IMR-90 (cell line): ENCODE measurements at regions not wholly inside any gene's neighbourhood (a gene's known extent, or its start where the extent isn't known, plus 50 kb on each side); places are given as distances from the start of the nearest gene placed in this dataset.

ENCODE experiments used
- ATAC-seq: fragments of 200-7000 bp; cut with Tn5 transposase; 2 replicates; pipeline ENCODE4 v1.9.1; 2020; ENCODE audit warnings: low read depth, mild to moderate bottlenecking, moderate library complexity
- BruUV-seq: library from RNA; stranded (reverse); fragments of 400-500 nt; replicated peaks from 2 replicates; lab custom pipeline; 2021; lab: Mats Ljungman, UMichigan
- CTCF ChIA-PET: fragments of 300-600 bp; formaldehyde crosslinking; extraction: SDS; loops from one replicate; lab custom pipeline; 2021; ENCODE audit warnings: antibody characterized with exemption; lab: Yijun Ruan, JAX
- POLR2A ChIA-PET: fragments of 300-600 bp; sonication (Branson Sonifier 250); formaldehyde crosslinking; loops from one replicate; lab custom pipeline; 2022; ENCODE audit warnings: antibody characterized with exemption; ENCODE audit not compliant: unreplicated experiment; lab: Charles Lee
- DNase-seq: peaks from one replicate; pipeline ENCODE4 v3.0.0; 2013
- H2AFZ ChIP-seq: replicated peaks from 2 replicates; pipeline ENCODE3; 2013; ENCODE audit warnings: low read length, mild to moderate bottlenecking; ENCODE audit not compliant: poor library complexity
- H2AK5ac ChIP-seq: 2 replicates; pipeline ENCODE4 v1.6.1; 2013; ENCODE audit warnings: low read depth, low read length, inconsistent platforms
- H2AK9ac ChIP-seq: replicated peaks from 2 replicates; pipeline ENCODE3; 2013; ENCODE audit warnings: mild to moderate bottlenecking, low read depth, low read length, moderate library complexity; ENCODE audit not compliant: poor library complexity
- H2BK120ac ChIP-seq: 2 replicates; pipeline ENCODE4 v1.6.1; 2013; ENCODE audit warnings: low read depth, low read length, inconsistent platforms
- H2BK15ac ChIP-seq: 3 replicates; pipeline ENCODE4 v1.6.1; 2013; ENCODE audit warnings: low read depth, low read length, inconsistent platforms
- H2BK20ac ChIP-seq: 2 replicates; pipeline ENCODE4 v1.6.1; 2013; ENCODE audit warnings: low read depth, mild to moderate bottlenecking, inconsistent platforms, low read length, moderate library complexity
- H2BK5ac ChIP-seq: 2 replicates; pipeline ENCODE4 v1.6.1; 2013; ENCODE audit warnings: mild to moderate bottlenecking, low read depth, low read length, inconsistent platforms; ENCODE audit not compliant: poor library complexity, severe bottlenecking
- H3K14ac ChIP-seq: replicated peaks from 2 replicates; pipeline ENCODE4 v1.6.1; 2013; ENCODE audit warnings: low read depth, low read length, inconsistent platforms
- H3K18ac ChIP-seq: 2 replicates; pipeline ENCODE4 v1.6.1; 2013; ENCODE audit warnings: low read depth, low read length, control low read depth
- H3K23ac ChIP-seq: 2 replicates; pipeline ENCODE4 v1.6.1; 2013; ENCODE audit warnings: low read depth, low read length, inconsistent platforms
- H3K27ac ChIP-seq: 2 replicates; pipeline ENCODE4 v1.5.1; 2013; ENCODE audit warnings: mild to moderate bottlenecking, control low read depth, low read length; ENCODE audit not compliant: insufficient read depth
- H3K27me3 ChIP-seq: 2 replicates; pipeline ENCODE4 v1.6.1; 2013; ENCODE audit warnings: low read length; ENCODE audit not compliant: control insufficient read depth, insufficient read depth
- H3K36me3 ChIP-seq: 2 replicates; pipeline ENCODE4 v1.6.1; 2013; ENCODE audit warnings: low read length, mixed read lengths; ENCODE audit not compliant: control insufficient read depth, insufficient read depth
- H3K4ac ChIP-seq: 2 replicates; pipeline ENCODE4 v1.6.1; 2013; ENCODE audit warnings: low read depth, low read length, inconsistent platforms
- H3K4me1 ChIP-seq: 2 replicates; pipeline ENCODE4 v1.6.1; 2013; ENCODE audit warnings: low read length, mixed read lengths; ENCODE audit not compliant: control insufficient read depth, insufficient read depth
- H3K4me2 ChIP-seq: 2 replicates; pipeline ENCODE4 v1.6.1; 2013; ENCODE audit warnings: low read depth, mild to moderate bottlenecking, control low read depth, low read length, moderate library complexity
- H3K4me3 ChIP-seq: 2 replicates; pipeline ENCODE4 v1.5.1; 2013; ENCODE audit warnings: low read depth, mild to moderate bottlenecking, control low read depth, low read length, moderate library complexity; ENCODE audit not compliant: insufficient read depth
- H3K56ac ChIP-seq: 2 replicates; pipeline ENCODE4 v1.6.1; 2013; ENCODE audit warnings: low read length, inconsistent platforms; ENCODE audit not compliant: insufficient read depth; ENCODE audit errors: extremely low read depth
- H3K79me1 ChIP-seq, 2 experiments: 2 replicates each; pipeline ENCODE4 v1.6.1; 2013; ENCODE audit warnings: low read length in 2 of 2, inconsistent platforms in 1 of 2, low read depth in 1 of 2
- H3K9ac ChIP-seq: 2 replicates; pipeline ENCODE4 v1.6.1; 2013; ENCODE audit warnings: low read depth, low read length, control low read depth
- H3K9me1 ChIP-seq: 2 replicates; pipeline ENCODE4 v1.6.1; 2013; ENCODE audit warnings: low read length, inconsistent platforms; ENCODE audit not compliant: insufficient read depth
- H3K9me3 ChIP-seq: 2 replicates; pipeline ENCODE4 v1.6.1; 2013; ENCODE audit warnings: low read length; ENCODE audit not compliant: control insufficient read depth, insufficient read depth
- H4K20me1 ChIP-seq: 2 replicates; pipeline ENCODE4 v1.6.1; 2013; ENCODE audit warnings: low read length, inconsistent platforms; ENCODE audit not compliant: insufficient read depth
- H4K5ac ChIP-seq: 2 replicates; pipeline ENCODE4 v1.6.1; 2013; ENCODE audit warnings: mild to moderate bottlenecking, low read depth, low read length, control low read depth
- H4K8ac ChIP-seq, 2 experiments: 2 replicates each; pipeline ENCODE4 v1.6.1; 2013; ENCODE audit warnings: low read depth in 2 of 2, low read length in 2 of 2, control low read depth in 1 of 2, inconsistent platforms in 1 of 2
- H4K91ac ChIP-seq: 2 replicates; pipeline ENCODE4 v1.6.1; 2013; ENCODE audit warnings: low read depth, low read length, inconsistent platforms; ENCODE audit not compliant: insufficient read depth
- CEBPB ChIP-seq: IDR thresholded peaks from 2 replicates; pipeline ENCODE4 v1.6.1; 2012; ENCODE audit warnings: low read depth, low read length, improper control_type of control experiment
- CHD1 ChIP-seq: IDR thresholded peaks from 2 replicates; pipeline ENCODE4 v1.6.1; 2012; ENCODE audit warnings: low read depth, low read length, improper control_type of control experiment
- MAZ ChIP-seq: IDR thresholded peaks from 2 replicates; pipeline ENCODE4 v1.6.1; 2012; ENCODE audit warnings: low read depth, mild to moderate bottlenecking, low read length, improper control_type of control experiment, moderate library complexity, borderline replicate concordance
- MXI1 ChIP-seq: IDR thresholded peaks from 2 replicates; pipeline ENCODE4 v1.6.1; 2012; ENCODE audit warnings: low read depth, mild to moderate bottlenecking, low read length, moderate library complexity, borderline replicate concordance
- NFE2L2 ChIP-seq: fragments of 150-350 bp; IDR thresholded peaks from 2 replicates; pipeline ENCODE4 v1.6.1; 2016; ENCODE audit warnings: low read depth, mild to moderate bottlenecking, low read length
- POLR2A ChIP-seq: IDR thresholded peaks from 2 replicates; pipeline ENCODE4 v1.6.1; 2012; ENCODE audit warnings: mild to moderate bottlenecking, low read depth, low read length
- RAD21 ChIP-seq: IDR thresholded peaks from 2 replicates; pipeline ENCODE4 v1.6.1; 2012; ENCODE audit warnings: low read length, improper control_type of control experiment
- RCOR1 ChIP-seq: IDR thresholded peaks from 2 replicates; pipeline ENCODE4 v1.6.1; 2012; ENCODE audit warnings: mild to moderate bottlenecking, low read length, improper control_type of control experiment; ENCODE audit not compliant: insufficient replicate concordance
- WGBS, 2 experiments: methylation state at CpG; one replicate each; pipeline versions ENCODE4 v1.1.5 to v1.1.7; 2013; ENCODE audit warnings: missing lambda C conversion rate in 2 of 2; ENCODE audit not compliant: insufficient read length in 1 of 2; ENCODE audit errors: extremely low coverage in 2 of 2; 5-methylcytosine and 5-hydroxymethylcytosine counted together
- dilution Hi-C: fragments of 300-500 bp; cut with HindIII; formaldehyde crosslinking; loops from one replicate; pipeline ENCODE4 v1.14.3; 2018; ENCODE audit warnings: low sequenced_read_pairs; ENCODE audit not compliant: unreplicated experiment
- in situ Hi-C: fragments of 300-500 bp; cut with MboI; formaldehyde crosslinking; loops from 3 replicates; pipeline ENCODE4 v1.14.3; 2019; ENCODE audit warnings: low sequenced_read_pairs, inconsistent platforms, mixed read lengths
- intact Hi-C: fragments of 100-400 bp; cut with micrococcal nuclease; formaldehyde crosslinking; loops from 2 replicates; pipeline ENCODE4 v1.10.0; 2022
- TF ChIP-seq, protein P1 (sequence below): fragments of 150-350 bp; IDR thresholded peaks from 2 replicates; pipeline ENCODE4 v1.6.1; 2016; ENCODE audit warnings: low read depth, mild to moderate bottlenecking, low read length, moderate library complexity, borderline replicate concordance
- TF ChIP-seq, protein P2 (sequence below): conservative IDR thresholded peaks from 2 replicates; pipeline ENCODE4 v1.5.1; 2012; ENCODE audit warnings: mild to moderate bottlenecking, low read depth, low read length, improper control_type of control experiment
- TF ChIP-seq, protein P3 (sequence below): fragments of 150-350 bp; IDR thresholded peaks from 2 replicates; pipeline ENCODE4 v1.6.1; 2017; ENCODE audit warnings: mild to moderate bottlenecking, antibody characterized with exemption, low read length, low read depth

DNA sequence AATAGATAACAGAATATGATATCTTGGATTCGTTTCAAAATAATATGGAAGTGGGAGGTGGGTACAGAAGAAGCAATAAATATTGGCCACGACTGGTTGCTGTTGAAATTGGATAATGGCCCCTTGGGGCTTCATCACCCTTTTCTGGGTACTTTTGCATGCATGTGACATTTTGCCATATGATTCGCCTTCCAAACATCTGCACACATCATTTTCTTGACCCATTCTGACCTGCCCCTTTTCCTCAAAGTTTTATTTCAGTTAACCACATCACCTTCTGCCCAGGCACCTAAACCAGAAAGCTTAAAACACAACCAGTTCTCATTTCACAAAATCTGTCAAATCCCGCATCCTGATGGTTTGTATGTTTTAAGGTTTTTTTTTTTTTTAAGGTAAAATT, 116.7 kb upstream of the AGAP1 start:
- Histone ChIP-seq H4K8ac (no peak overlapping the region), H3K79me1 (no peaks in the 10 kb centered on the region), H3K27me3 (peaks cover 8% of the 10 kb centered on the region), H3K36me3 (no peaks in the 10 kb centered on the region), H3K56ac (no peak overlapping the region), H2BK120ac (no peak overlapping the region), H3K27ac (no peak overlapping the region), H3K4me3 (no peak overlapping the region), H2AK5ac (no peak overlapping the region), H2AK9ac (no peak overlapping the region), H3K9me3 (no peaks in the 10 kb centered on the region), H4K20me1 (no peaks in the 10 kb centered on the region), H3K4ac (no peak overlapping the region), H3K14ac (no peak overlapping the region), H3K9me1 (no peaks in the 10 kb centered on the region), H2BK15ac (no peak overlapping the region), H4K91ac (no peak overlapping the region), H3K4me2 (no peak overlapping the region), H2BK5ac (no peak overlapping the region), H2BK20ac (no peak overlapping the region), H3K23ac (no peak overlapping the region), H2AFZ (no peak overlapping the region), H3K4me1 (peaks cover 2% of the 10 kb centered on the region; the same call in 1 of the 2 replicates), H3K18ac (no peak overlapping the region), H3K9ac (no peak overlapping the region), H4K5ac (no peak overlapping the region)
- dilution Hi-C loops (no loop called here), intact Hi-C loops (no loop called here), in situ Hi-C loops (no loop called here)
- POLR2A ChIA-PET, result no interaction called here
- CTCF ChIA-PET, result no interaction called here
- DNase-seq (no peak), ATAC-seq (no peak)
- BruUV-seq, result no TSS peak
- no peak for TF ChIP-seq CEBPB
- TF ChIP-seq RAD21, result no peak
- no peak for TF ChIP-seq POLR2A
- no peak for TF ChIP-seq NFE2L2
- no peak for TF ChIP-seq MXI1
- no peak for TF ChIP-seq RCOR1
- no peak for TF ChIP-seq MAZ
- TF ChIP-seq, protein P1, sequence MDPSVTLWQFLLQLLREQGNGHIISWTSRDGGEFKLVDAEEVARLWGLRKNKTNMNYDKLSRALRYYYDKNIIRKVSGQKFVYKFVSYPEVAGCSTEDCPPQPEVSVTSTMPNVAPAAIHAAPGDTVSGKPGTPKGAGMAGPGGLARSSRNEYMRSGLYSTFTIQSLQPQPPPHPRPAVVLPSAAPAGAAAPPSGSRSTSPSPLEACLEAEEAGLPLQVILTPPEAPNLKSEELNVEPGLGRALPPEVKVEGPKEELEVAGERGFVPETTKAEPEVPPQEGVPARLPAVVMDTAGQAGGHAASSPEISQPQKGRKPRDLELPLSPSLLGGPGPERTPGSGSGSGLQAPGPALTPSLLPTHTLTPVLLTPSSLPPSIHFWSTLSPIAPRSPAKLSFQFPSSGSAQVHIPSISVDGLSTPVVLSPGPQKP, result no peak
- TF ChIP-seq, protein P2, sequence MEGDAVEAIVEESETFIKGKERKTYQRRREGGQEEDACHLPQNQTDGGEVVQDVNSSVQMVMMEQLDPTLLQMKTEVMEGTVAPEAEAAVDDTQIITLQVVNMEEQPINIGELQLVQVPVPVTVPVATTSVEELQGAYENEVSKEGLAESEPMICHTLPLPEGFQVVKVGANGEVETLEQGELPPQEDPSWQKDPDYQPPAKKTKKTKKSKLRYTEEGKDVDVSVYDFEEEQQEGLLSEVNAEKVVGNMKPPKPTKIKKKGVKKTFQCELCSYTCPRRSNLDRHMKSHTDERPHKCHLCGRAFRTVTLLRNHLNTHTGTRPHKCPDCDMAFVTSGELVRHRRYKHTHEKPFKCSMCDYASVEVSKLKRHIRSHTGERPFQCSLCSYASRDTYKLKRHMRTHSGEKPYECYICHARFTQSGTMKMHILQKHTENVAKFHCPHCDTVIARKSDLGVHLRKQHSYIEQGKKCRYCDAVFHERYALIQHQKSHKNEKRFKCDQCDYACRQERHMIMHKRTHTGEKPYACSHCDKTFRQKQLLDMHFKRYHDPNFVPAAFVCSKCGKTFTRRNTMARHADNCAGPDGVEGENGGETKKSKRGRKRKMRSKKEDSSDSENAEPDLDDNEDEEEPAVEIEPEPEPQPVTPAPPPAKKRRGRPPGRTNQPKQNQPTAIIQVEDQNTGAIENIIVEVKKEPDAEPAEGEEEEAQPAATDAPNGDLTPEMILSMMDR, result no peak
- TF ChIP-seq, protein P3, sequence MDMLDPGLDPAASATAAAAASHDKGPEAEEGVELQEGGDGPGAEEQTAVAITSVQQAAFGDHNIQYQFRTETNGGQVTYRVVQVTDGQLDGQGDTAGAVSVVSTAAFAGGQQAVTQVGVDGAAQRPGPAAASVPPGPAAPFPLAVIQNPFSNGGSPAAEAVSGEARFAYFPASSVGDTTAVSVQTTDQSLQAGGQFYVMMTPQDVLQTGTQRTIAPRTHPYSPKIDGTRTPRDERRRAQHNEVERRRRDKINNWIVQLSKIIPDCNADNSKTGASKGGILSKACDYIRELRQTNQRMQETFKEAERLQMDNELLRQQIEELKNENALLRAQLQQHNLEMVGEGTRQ, result no peak
- no peak for TF ChIP-seq CHD1
- no CpG with 5 or more reads among the region's 4 CpGs for WGBS, 2 experiments
